HG02571 (cell line): ENCODE measurements at regions not wholly inside any gene's neighbourhood (a gene's known extent, or its start where the extent isn't known, plus 50 kb on each side); places are given as distances from the start of the nearest gene placed in this dataset.
"Not testable (repeated sequence)": the region's sequence is repeated elsewhere in the genome, so short reads cannot be mapped to it uniquely, and the experiment has no call there.

Source experiments
- ATAC-seq: cut with Tn5 transposase; IDR thresholded peaks from one replicate; pipeline ENCODE4 v1.9.1; 2021; ENCODE audit warnings: mild to moderate bottlenecking, moderate library complexity; ENCODE audit not compliant: unreplicated experiment

DNA sequence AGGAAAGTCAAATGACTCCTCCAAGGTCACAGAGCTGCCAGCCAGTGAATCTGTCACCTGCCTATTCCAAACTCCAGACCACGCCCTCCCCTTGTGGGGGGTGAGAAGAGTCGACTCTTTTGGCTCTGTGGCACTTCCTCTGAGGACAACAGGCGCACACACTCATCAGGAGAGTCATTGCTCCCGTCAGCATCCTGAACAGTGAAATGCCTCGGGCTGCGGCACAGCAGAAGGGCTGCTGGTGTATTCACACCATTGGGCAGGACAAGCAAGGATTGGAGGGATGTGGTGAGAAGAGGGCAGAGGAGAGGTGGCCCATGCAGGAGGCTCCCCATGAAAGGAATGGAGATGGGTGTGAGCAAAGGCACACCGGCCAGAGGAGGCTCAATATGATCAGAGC lies 239.0 kb downstream of the TOMM20 start:
- no peak for ATAC-seq

DNA sequence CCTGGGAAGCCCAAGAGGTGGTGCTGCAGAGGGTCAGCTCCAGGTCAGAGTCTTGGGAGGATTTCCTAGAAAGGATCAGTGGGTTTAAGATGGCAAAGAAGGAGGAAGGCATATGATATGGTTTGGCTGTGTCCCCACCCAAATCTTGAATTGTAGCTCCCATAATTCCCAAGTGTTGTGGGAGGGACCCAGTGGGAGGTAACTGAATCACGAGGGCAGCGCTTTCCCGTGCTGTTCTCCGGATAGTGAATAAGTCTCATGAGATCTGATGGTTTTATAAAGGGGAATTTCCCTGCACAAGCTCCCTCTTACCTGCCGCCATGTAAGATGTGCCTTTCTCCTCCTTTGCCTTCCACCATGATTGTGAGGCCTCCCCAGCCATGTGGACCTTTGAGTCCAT lies 240.4 kb downstream of the TOMM20 start:
- ATAC-seq, result not testable (repeated sequence)

DNA sequence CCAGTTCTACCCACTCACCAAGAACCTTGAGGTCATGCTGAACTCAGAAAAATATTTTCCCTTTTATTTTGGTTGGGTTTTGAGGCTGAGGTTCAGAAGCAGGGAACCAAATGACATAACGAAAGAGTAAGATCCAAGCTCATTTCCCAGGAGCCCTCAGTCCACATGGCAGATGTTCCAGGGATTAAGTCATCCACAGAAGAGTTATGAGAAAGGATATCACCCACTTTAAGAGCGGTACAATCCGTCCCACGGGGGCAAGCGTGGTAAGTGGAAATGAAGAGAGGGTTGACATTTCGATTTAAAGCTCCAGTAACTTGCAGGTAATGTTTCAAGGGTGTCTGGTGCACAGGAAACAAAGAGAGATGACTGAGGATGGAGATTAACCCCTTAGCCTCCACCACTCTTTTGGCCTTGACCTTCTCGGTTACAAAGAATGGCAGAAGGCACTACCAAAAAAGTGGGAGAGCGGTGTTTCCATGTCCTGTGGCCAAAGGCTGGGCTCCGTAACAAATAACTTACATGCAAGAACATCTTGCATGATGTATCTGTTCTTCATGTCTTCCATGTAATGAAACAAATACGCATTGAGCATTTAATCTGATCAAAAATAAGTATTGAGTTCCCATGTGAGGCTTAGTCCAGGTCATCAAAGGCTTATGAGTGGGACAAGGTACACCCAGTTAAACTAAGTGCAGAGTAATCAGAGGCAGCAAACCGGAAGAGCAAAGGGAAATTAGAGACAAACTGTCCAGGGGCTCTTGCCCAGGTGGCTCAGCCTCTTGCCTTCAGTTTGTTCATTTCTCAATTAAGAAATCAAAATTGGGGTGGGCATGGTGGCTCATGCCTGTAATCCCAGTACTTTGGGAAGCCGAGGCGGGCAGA lies 241.4 kb downstream of the TOMM20 start:
- ATAC-seq, result no peak

DNA sequence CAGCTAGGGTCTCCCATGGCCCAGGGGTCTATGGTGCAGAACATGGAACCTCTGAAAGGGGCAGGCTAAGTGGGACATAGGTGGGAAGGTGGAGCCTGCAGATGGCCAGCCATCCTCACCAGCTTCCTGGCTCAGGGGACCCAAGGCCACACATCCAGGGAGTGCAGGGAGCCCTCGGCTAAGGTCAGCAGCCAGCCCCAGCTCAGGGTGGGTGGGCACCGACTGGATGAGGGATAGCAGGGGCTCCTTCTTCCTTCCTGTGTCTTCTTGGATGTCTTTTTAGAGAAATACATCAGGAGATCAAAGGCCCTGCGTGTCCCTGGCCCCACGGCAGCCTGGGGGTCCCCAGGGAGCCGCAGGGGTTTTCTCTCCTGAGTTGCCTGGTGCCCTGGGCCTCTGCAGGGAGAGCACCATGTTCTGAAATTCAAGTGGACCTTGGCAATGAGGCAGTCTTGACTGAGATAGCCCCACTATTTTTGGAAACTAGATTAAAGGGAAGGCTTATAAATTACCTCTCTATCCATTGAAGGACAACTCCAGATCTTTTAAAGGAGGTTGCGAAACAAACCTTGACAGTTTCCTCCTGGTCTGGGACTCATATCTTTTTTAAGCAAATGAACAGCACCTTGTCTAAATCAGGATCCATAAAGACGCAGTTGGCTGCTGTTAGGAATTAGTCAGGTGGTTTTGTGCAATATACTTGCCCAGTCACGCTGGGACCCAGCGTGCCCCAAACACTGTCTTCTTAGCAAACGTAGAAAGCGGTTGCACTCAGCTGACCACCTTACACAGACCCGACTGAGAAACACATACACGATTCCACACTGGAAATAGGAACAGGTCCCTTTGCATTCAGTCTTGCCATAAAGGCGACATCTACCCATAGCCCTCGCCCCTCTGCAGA lies 242.3 kb downstream of the TOMM20 start:
- ATAC-seq, result no peak

DNA sequence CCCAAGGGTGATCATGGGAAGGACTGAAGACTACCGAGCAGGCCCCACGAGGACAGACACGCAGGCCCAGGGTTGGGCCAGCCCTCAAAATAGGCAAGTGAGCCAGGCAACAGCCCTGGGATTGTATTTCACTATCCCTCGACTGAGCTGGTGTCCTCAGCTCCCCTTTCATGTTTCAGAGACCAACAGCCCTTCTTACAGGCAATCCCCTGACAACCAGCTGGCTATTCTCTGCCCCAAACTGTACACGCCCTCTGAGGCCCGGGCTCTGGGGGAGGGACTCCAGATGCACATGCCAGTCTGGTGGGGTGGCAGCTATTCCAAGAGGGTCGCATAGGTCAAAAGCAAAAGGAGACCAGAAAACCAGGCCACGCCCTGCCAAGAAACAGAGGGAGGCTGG lies 243.0 kb downstream of the TOMM20 start:
- ATAC-seq, result no peak

DNA sequence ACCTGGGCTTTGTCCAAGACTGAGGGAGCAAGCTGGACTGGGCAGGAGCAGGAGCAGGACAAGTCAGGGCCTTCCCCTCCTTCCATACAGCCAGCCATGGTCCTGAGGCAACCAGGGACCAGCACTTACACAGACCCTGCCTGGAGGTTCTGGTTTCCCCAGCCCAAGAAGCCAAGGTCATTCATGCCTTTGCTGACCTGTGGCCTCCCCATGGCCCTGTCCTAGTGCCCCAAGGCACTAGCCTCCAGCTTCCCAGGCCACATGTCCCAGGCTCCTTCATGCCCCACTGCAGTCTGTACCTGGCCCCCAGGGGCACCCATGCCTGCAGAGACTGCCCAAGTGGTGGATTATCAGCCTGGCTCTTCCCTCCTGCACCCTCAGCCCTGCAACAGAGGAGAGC lies 243.9 kb downstream of the TOMM20 start:
- no peak for ATAC-seq

DNA sequence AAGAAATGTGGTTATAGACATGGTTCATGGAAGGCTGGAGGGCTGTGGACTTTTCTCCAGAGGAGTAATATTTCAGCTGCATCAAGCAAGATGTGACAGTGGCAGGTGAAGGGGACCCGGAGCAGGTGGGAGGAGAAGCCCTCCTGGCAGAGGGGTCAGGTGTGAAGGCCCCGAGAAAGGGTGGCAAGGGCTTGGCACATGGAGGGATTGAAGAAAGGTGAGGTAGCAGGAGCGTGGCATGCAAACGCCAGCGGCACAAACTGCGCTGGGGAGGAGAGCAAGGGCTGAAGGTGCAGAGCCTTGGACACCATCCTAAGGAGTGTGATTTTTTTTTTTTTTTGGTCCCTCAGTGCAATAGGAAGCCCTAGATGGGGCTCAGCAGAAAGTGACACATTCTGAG lies 244.6 kb downstream of the TOMM20 start:
- no peak for ATAC-seq

DNA sequence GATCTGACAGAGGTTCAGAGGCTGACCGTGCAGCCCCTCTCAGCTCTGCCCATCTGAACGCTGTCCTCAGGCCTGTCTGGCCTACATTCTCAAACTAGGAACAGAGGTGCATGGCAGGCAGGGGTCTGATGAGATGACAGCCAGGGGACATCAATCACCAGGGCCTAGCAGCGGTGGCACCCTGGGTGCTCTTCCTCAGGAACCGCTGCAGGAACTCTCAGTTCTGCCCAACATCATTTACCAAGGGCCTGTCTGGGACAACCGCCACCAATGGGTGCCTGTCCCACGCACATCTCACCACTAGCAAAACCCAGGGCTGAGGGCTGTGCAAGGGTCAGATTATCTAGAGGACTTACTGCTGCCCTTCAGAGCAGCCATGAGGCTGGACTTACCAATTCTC lies 245.7 kb downstream of the TOMM20 start:
- ATAC-seq, result no peak

DNA sequence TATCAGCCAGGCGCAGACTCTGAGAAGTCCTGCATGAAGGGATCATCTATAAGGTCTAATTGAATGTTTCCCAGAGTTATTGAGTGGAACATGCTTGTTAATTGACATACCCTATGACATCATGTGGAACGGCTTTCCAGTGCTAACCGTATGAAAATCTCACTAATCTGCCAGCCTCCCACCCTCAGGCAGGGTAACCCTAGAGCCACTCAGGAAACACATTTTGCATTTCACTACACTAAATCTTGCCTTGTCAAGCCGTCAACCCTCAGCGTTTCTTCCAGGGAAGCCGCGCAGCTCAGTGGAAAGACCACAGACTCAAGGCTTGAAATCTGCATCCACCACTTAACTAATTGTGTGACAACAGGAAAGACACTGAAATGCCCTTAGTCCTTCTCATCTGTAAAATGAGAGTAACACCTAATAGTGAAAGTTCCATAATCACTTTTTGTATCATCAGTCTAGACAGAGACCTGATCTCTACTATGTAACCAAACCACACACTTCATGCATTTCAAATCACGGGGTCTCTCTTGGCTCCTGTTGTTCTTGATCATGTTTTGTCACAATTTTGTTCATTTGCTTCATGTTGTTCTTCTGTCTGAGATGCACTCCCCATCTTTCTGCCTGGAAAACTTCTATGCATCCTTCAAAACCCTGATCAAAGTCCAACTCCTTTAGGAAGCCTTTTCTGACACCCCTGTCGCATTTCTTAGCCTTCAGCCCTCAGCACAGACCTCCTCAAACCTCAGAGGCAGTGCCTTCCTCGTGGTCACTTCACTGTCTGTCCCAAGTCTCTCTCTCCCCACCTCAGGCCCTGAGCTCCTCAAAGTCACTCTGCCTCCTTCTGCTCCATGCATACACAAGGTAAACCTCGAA lies 246.5 kb downstream of the TOMM20 start:
- ATAC-seq, result peak; percentile 81

DNA sequence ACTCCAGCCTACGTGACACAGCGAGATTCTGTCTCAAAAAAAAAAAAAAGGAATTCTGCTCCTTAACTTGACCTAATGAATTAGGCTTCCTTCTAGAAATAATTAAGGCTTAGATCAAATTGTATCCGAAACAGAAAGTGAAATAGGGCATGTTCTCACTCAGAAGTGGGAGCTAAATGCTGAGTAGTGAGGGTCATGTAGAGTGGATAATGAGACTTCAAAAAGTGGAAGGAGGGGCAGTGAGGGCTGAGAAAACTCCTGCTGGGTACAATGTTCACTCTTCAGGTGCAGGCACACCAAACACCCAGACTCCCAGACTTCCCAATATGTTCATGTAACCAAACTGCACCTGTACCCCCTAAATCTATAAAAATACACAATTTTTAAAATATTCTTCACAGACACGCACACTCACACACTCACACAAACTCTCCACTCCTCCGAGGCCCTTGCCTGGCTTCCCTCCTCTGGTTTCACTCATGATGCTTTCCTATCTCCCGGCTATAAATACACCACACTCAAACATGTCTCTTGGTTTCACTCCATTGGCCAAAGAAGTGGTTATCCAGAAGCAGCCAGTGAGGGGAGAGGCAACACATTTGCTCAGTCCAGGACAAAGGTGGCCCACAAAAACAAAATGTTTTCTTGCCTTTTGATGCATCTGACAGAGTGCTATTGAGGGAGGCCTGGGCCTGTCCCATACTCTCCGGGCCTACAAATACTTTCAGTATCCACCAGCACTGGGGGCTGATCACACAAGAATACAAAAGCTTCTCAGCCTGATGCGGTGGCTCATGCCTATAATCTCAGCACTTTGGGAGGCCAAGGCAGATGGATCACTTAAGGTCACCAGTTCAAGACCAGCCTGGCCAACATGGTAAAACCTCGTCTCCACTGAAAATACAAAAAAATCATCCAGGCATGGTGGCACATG lies 249.2 kb downstream of the TOMM20 start:
- ATAC-seq, result no peak

DNA sequence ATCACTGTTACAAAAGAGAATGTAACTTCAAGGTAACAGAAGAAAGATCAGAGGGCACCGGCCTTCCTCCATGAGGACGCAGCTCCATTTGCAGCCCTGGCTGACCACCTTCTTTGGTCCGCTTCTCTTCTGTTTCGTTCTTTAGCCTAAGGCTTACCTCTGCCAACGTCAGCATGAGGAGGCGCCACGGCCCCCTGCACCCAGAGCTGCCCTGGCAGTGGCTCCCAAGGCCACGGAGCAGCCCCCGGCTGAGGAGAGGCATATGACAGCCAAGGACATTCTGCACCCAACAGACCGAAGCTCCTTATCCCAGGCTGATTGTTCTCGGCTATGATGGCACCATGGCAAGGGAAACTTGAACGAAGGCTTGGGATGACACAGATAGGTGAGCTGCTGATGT lies 250.3 kb downstream of the TOMM20 start:
- ATAC-seq, result no peak

DNA sequence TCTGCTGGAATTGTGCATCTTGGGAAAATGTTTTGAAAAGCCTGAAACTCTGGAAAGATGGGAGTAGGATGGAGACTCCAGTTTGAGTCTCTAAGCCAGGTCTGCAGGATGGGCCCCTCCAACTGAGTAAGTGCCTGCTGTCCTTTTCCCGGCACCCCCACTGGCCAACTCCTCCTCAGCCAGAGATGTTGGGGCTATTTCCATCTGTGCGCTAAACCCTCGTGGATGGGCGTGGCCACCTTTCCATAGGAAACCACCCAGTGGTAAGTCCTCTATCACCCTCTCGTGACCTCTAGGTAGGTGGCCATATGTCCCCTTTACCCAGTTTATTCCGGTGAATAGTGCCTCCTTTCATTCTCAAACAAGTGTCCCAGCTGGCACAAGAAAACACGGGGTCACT lies 250.9 kb downstream of the TOMM20 start:
- ATAC-seq, result no peak

DNA sequence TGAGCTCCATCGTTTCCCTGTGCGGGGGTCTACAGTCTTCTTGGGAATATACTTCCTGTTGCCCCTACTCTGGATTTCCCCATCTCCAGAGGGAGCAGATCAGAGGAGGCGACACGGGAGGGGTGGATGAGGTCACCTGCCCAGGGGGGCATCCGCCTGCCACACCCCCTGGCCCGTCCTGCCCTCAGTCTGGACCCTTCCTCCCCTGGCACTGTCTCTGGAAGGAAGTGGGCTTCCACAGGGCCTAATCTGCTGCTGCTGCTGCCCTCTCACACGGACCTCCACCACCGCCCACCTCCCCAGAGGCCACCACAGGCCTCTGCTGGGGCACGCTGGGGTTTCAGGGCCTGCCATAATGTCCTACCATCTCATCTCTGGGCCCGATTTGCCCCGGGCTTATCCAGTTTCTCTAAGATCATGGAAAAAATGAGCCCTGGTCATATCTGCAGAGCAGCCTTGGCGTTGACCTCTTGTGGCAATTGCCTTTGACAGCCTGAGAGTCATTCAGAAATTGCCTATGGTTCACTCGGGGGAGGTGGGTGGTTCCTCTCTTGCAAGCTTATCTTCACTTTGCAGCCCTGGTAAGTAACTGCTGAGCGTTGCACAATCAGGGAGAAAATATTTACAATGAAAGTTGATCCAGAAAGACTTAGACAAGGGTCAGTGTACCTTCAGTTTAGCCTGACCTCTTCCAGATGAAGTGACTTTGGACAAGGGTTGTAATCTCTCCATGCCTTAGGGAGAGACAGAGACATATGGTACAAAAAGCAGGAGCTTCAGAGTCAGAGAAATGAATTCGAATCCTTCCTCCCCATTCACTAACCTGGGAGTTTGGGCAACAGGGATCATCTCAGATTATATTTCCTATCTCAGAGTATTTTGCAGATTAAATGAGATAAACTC lies 252.4 kb downstream of the TOMM20 start:
- ATAC-seq, result no peak

DNA sequence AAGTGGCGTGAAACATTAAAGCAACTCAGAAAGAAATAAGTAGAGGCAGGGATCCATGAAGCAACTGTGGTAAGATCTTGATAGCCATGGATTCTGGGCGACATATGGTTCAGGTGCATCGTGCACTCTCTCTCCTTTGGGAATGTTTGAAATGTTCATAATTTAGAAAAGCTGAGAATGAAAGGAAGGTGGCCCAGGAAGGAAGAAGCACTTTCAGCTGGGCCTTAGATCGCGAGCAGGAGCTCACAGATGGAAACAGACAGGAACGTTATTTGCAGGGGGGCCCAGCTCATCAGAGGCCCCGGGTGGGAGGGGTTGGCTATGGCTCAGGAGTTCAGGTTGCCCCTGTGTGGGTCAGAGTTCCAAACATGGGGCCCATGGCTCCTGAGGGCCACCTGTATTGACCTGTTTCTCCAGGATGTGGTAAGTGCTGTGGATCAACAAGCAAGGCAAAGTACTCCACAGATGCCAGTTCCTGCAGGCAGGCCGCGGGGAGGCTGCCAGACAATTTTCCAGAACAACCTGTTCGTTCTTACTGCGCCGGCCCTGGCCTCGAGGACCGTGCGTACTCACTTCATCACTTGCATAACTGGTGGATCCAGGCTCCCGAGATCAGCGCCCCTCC lies 253.2 kb downstream of the TOMM20 start:
- no peak for ATAC-seq

DNA sequence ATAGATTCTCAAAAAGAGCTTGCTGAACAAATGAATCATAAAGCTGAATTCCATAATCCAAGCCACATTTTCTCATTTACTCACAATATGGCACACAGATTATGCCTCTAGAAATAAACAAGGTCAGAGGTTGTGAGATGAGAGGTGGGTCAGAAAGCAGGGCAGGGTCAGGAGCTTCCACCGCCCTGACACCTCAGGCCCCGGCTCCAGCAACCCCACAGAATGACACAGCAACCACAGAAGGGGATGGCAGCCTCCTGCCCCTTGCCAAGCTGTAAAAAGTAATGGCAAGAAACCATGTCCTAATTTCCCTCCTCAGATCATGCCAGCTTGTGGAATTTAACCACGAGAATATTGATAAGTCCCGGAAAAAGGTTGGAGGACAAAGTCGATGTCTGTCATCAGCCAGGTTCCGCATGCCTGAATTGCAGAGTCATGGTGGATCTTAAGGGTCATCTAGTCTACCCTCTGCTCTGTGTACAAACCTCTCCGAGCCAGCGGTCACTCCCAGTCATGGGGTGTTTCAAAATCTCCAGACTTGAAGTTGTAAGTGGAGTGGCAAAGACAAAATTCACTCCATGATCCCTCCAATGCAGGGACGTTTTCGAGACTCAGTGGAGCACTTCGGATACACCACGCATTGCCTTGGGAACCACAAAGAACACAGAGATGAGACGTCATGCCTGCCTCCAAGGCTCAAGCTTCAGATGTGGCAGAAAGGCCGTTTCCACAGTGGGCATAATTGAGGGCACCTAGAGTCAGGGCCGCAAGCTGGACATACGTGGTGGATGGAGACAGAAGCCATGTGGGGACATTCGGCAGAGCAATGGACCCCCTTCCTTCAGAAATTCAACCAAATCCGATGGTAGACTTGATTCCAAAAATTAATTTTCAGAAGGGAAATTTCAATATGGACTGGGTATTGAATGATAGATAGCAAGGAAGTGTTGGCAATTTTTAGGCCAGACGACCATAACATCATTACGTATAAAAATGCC lies 254.0 kb downstream of the TOMM20 start:
- ATAC-seq, result no peak

DNA sequence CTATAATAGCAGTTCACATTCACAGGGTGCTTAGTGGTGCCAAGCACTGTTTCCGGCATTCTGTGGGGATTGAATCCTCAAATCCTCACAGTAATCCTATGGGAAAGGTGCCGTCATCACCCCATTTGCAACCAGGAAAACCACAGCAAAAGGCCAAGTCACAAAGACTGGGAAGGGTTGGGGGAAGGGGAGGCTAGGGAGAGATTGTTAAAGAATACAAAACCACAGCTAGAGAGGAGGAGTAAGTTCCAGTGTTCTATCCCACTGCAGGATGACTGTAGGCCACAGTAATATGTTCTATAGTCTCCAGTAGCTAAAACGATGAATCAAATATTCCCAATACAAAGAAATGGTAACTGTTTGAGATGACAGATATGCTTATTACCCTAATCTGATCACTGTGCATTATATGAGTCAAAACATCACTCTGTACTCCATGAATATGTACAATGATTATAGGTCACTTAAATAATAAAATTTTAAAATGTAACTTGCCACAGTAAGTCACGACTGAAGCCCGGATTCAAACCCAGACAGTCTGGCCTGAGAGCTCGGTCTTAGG lies 256.8 kb downstream of the TOMM20 start:
- no peak for ATAC-seq
